HCT116 (cell line): ENCODE measurements at regions not wholly inside any gene's neighbourhood (a gene's known extent, or its start where the extent isn't known, plus 50 kb on each side); places are given as distances from the start of the nearest gene placed in this dataset.
"Not testable (repeated sequence)": the region's sequence is repeated elsewhere in the genome, so short reads cannot be mapped to it uniquely, and the experiment has no call there.

Experiments
- ATAC-seq: fragments of 200-7000 bp; cut with Tn5 transposase; 2 replicates; pipeline ENCODE4 v1.9.1; 2020; ENCODE audit warnings: mild to moderate bottlenecking, moderate library complexity
- BruUV-seq: library from RNA; stranded (reverse); fragments of 400-500 nt; replicated peaks from 2 replicates; lab custom pipeline; 2021; lab: Mats Ljungman, UMichigan
- CTCF ChIA-PET: fragments of 300-600 bp; sonication (Branson Sonifier 250); formaldehyde crosslinking; loops from one replicate; lab custom pipeline; 2021; ENCODE audit warnings: antibody characterized with exemption; lab: Charles Lee
- POLR2A ChIA-PET: fragments of 300-600, 350-600 bp; sonication (Branson Sonifier 250); formaldehyde crosslinking; loops from one replicate; lab custom pipeline; 2021; ENCODE audit warnings: antibody characterized with exemption; lab: Charles Lee
- RAD21 ChIA-PET, 2 experiments: fragments of 300-600 bp; sonication (Branson Sonifier 250); formaldehyde crosslinking; loops; one replicate each; lab custom pipeline; 2023; ENCODE audit warnings: low total read pairs in 2 of 2; ENCODE audit not compliant: uncharacterized antibody in 2 of 2, unreplicated experiment in 2 of 2, low non-redundant PET in 1 of 2; lab: Charles Lee
- DNase-seq: peaks from one replicate; pipeline ENCODE4 v3.0.0-alpha.2; 2010; ENCODE audit warnings: low read depth, low spot score
- H2AFZ ChIP-seq: fragments of 200-600 bp; shearing (Covaris generic), sonication (generic); 2 replicates; pipeline ENCODE4 v1.6.1; 2017; ENCODE audit warnings: low read depth, mixed run types, mixed read lengths, antibody characterized with exemption, low read length; ENCODE audit not compliant: poor library complexity, severe bottlenecking
- H3K27ac ChIP-seq: 2 replicates; pipeline ENCODE4 v1.5.1; 2012; ENCODE audit warnings: low read depth, low read length
- H3K27me3 ChIP-seq: fragments of 200-600 bp; sonication (generic); 2 replicates; pipeline ENCODE4 v1.6.1; 2016; ENCODE audit warnings: mixed run types, low read length, mixed read lengths; ENCODE audit not compliant: insufficient read depth
- H3K36me3 ChIP-seq, 2 experiments: fragments of 200-500 bp in 1 of 2; fragments of 200-600 bp in 1 of 2; sonication (Bioruptor generic) in 1 of 2; sonication (generic) in 1 of 2; 2 replicates each; pipeline versions ENCODE4 v1.5.1 to v1.6.1; 2014 to 2016; ENCODE audit warnings: low read length in 2 of 2, inconsistent platforms in 1 of 2, mixed read lengths in 1 of 2, mixed run types in 1 of 2; ENCODE audit not compliant: insufficient read depth in 2 of 2, control insufficient read depth in 1 of 2
- H3K4me1 ChIP-seq, 2 experiments: fragments of 200-600 bp in 1 of 2; sonication (generic) in 1 of 2; 2 replicates each; pipeline versions ENCODE4 v1.5.1 to v1.6.1; 2012 to 2017; ENCODE audit warnings: low read length in 2 of 2, inconsistent platforms in 1 of 2, mild to moderate bottlenecking in 1 of 2, mixed read lengths in 1 of 2, mixed run types in 1 of 2, moderate library complexity in 1 of 2; ENCODE audit not compliant: insufficient read depth in 2 of 2, control insufficient read depth in 1 of 2
- H3K4me2 ChIP-seq: fragments of 200-600 bp; sonication (generic); 2 replicates; pipeline ENCODE4 v1.6.1; 2017; ENCODE audit warnings: mixed run types, low read length, mixed read lengths
- H3K4me3 ChIP-seq, 2 experiments: fragments of 200-600 bp in 1 of 2; sonication (generic) in 1 of 2; replicated peaks in 1 of 2; 2 replicates each; pipeline ENCODE4 v1.5.1; 2011 to 2016; ENCODE audit warnings: low read length in 2 of 2, control low read depth in 1 of 2, low read depth in 1 of 2, mild to moderate bottlenecking in 1 of 2, mixed read lengths in 1 of 2, mixed run types in 1 of 2
- H3K79me2 ChIP-seq: fragments of 200-600 bp; sonication (generic); 2 replicates; pipeline ENCODE4 v1.6.1; 2017; ENCODE audit warnings: mild to moderate bottlenecking, mixed run types, low read length, moderate library complexity, mixed read lengths; ENCODE audit not compliant: insufficient read depth
- H3K9ac ChIP-seq: fragments of 200-600 bp; sonication (generic); 2 replicates; pipeline ENCODE4 v1.6.1; 2016; ENCODE audit warnings: low read length, mixed read lengths
- H3K9me2 ChIP-seq: fragments of 200-600 bp; sonication (generic), shearing (Covaris generic); 2 replicates; pipeline ENCODE4 v1.6.1; 2017; ENCODE audit warnings: mixed run types, mild to moderate bottlenecking, moderate library complexity; ENCODE audit not compliant: insufficient read depth
- H3K9me3 ChIP-seq, 2 experiments: fragments of 200-500 bp in 1 of 2; fragments of 200-600 bp in 1 of 2; sonication (Bioruptor generic) in 1 of 2; sonication (generic) in 1 of 2; 2 replicates each; pipeline ENCODE4 v1.6.1; 2014 to 2017; ENCODE audit warnings: low read length in 2 of 2, mixed read lengths in 2 of 2, inconsistent platforms in 1 of 2, low read depth in 1 of 2, mild to moderate bottlenecking in 1 of 2, mixed run types in 1 of 2, moderate library complexity in 1 of 2; ENCODE audit not compliant: control insufficient read depth in 1 of 2, insufficient read depth in 1 of 2
- H4K20me1 ChIP-seq: fragments of 200-600 bp; sonication (generic), shearing (Covaris generic); 2 replicates; pipeline ENCODE4 v1.6.1; 2017; ENCODE audit warnings: mixed run types, mild to moderate bottlenecking, moderate library complexity; ENCODE audit not compliant: insufficient read depth
- ATF3 ChIP-seq: IDR thresholded peaks from 2 replicates; pipeline ENCODE4 v1.6.1; 2012
- CBX3 ChIP-seq: IDR thresholded peaks from 2 replicates; pipeline ENCODE4 v1.6.1; 2012; ENCODE audit warnings: low read depth
- EZH2 ChIP-seq: fragments of 200-600 bp; sonication (generic); IDR thresholded peaks from 2 replicates; pipeline ENCODE4 v1.6.1; 2017; ENCODE audit warnings: antibody characterized with exemption, mixed run types
- EZH2phosphoT487 ChIP-seq: fragments of 200-600 bp; IDR thresholded peaks from 2 replicates; pipeline ENCODE4 v1.6.1; 2018; ENCODE audit warnings: antibody characterized with exemption, borderline replicate concordance
- POLR2AphosphoS5 ChIP-seq: IDR thresholded peaks from 2 replicates; pipeline ENCODE4 v1.6.1; 2011; ENCODE audit warnings: mild to moderate bottlenecking, low read depth, low read length, moderate library complexity
- intact Hi-C: fragments of 100-400 bp; cut with micrococcal nuclease; formaldehyde crosslinking; loops from 2 replicates; pipeline ENCODE4 v1.10.0; 2022

DNA sequence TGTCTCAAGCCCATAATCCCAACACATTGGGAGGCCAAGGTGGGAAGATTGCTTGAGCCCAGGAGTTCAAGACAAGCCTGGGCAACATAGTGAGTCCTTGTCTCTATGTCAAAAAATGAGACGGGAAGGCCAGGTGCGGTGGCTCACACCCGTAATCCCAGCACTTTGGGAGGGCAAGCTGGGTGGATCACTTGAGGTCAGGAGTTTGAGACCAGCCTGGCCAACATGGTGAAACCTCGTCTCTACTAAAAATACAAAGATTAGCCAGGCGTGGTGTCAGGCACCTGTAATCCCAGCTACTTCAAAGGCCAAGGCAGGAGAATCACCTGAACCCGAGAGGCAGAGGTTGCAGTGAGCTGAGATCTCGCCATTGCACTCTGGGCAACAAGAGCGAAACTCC lies 75.2 kb upstream of the CAB39 start:
- RAD21 ChIA-PET, POLR2A ChIA-PET, H3K27ac ChIP-seq, H3K4me3 ChIP-seq, BruUV-seq, H4K20me1 ChIP-seq, H3K9me3 ChIP-seq, H3K36me3 ChIP-seq, H2AFZ ChIP-seq, CTCF ChIA-PET, H3K9ac ChIP-seq, H3K79me2 ChIP-seq, intact Hi-C loops, H3K4me2 ChIP-seq, DNase-seq, H3K9me2 ChIP-seq, ATAC-seq, H3K27me3 ChIP-seq, H3K4me1 ChIP-seq: not testable (repeated sequence)

GRCh38 chr2:230640540-230641011 lies 72.1 kb upstream of the CAB39 start:
- no peaks in the 10 kb centered on the region for H3K36me3 ChIP-seq
- no peaks in the 10 kb centered on the region for H4K20me1 ChIP-seq
- ChIA-PET CTCF (no interaction called here), RAD21 (no interaction called here), POLR2A (no interaction called here)
- H2AFZ ChIP-seq = no peak overlapping the region
- no TSS peak for BruUV-seq
- intact Hi-C loops = no loop called here
- no peak overlapping the region for H3K4me3 ChIP-seq
- H3K27me3 ChIP-seq = no peaks in the 10 kb centered on the region
- no peaks in the 10 kb centered on the region for H3K9me3 ChIP-seq
- no peak for ATAC-seq
- H3K4me2 ChIP-seq = no peak overlapping the region
- DNase-seq = no peak
- H3K27ac ChIP-seq = no peak overlapping the region
- H3K9me2 ChIP-seq = no peaks in the 10 kb centered on the region
- no peak overlapping the region for H3K9ac ChIP-seq
- H3K79me2 ChIP-seq = no peaks in the 10 kb centered on the region
- no peak for TF ChIP-seq EZH2
- TF ChIP-seq CBX3 = no peak
- TF ChIP-seq ATF3 = no peak
- no peak for TF ChIP-seq EZH2phosphoT487
- TF ChIP-seq POLR2AphosphoS5 = no peak
- no peaks in the 10 kb centered on the region for H3K4me1 ChIP-seq
